Ascending aorta (tissue), 2 donors: ENCODE measurements at regions not wholly inside any gene's neighbourhood (a gene's known extent, or its start where the extent isn't known, plus 50 kb on each side); places are given as distances from the start of the nearest gene placed in this dataset.

Experiments used
- DNase-seq, 2 donors: peaks; one replicate each; pipeline ENCODE4 v3.0.0-alpha.2; 2019; ENCODE audit warnings: low spot score in 2 of 2
- H3K27ac ChIP-seq, 2 donors: fragments of 200-600 bp; sonication (generic); one replicate each; pipeline ENCODE4 v1.5.1; 2016 to 2017; ENCODE audit warnings: mild to moderate bottlenecking in 1 of 2
- H3K27me3 ChIP-seq: fragments of 200-600 bp; sonication (generic); one replicate; pipeline ENCODE4 v1.5.1; 2017
- H3K36me3 ChIP-seq, 2 donors: fragments of 200-600 bp; sonication (generic); one replicate each; pipeline ENCODE4 v1.5.1; 2016
- H3K4me1 ChIP-seq, 2 donors: fragments of 200-600 bp; sonication (generic); one replicate each; pipeline ENCODE4 v1.5.1; 2016 to 2017; ENCODE audit warnings: mild to moderate bottlenecking in 1 of 2
- H3K4me3 ChIP-seq, 2 donors: fragments of 200-600 bp; sonication (generic); one replicate each; pipeline ENCODE4 v1.5.1; 2016 to 2017; ENCODE audit warnings: mild to moderate bottlenecking in 1 of 2
- H3K9me3 ChIP-seq, 2 donors: fragments of 200-600 bp; sonication (generic); one replicate each; pipeline ENCODE4 v1.5.1; 2016
- CTCF ChIP-seq, 3 experiments: fragments of 200-600 bp in 2 of 3; fragments of 450-650 bp in 1 of 3; sonication (generic) in 2 of 3; IDR thresholded peaks; one replicate each; pipeline ENCODE4 v1.5.1; 2016 to 2019; ENCODE audit warnings: antibody characterized with exemption in 3 of 3, mild to moderate bottlenecking in 1 of 3, moderate library complexity in 1 of 3
- intact Hi-C: fragments of 100-400 bp; cut with DNase I; formaldehyde crosslinking; loops from one replicate; pipeline ENCODE4 v1.15.1; 2023

GRCh38 chr2:83933749-83934148 lies 525.3 kb downstream of the SUCLG1 start:
- intact Hi-C loops = no loop called here
- no peaks in the 10 kb centered on the region for H3K36me3 ChIP-seq
- DNase-seq = no peak

GRCh38 chr2:83923531-83923930 lies 535.5 kb downstream of the SUCLG1 start:
- Histone ChIP-seq H3K27ac (no peak overlapping the region), H3K4me1 (no peaks in the 10 kb centered on the region), H3K36me3 (no peaks in the 10 kb centered on the region), H3K27me3 (no peaks in the 10 kb centered on the region), H3K9me3 (no peaks in the 10 kb centered on the region), H3K4me3 (no peak overlapping the region)
- no peak for TF ChIP-seq CTCF (IDR thresholded peaks at IDR 0.05)
- no peak for DNase-seq
- intact Hi-C loops = no loop called here

More at GRCh38 chr2:83933749-83934148, 525.3 kb downstream of the SUCLG1 start:
- H3K4me1 ChIP-seq = no peaks in the 10 kb centered on the region
- no peak for TF ChIP-seq CTCF (IDR thresholded peaks at IDR 0.05)
- H3K9me3 ChIP-seq = no peaks in the 10 kb centered on the region
- H3K4me3 ChIP-seq = no peak overlapping the region
- no peak overlapping the region for H3K27ac ChIP-seq
- H3K27me3 ChIP-seq = no peaks in the 10 kb centered on the region

GRCh38 chr2:83916559-83916958 lies 542.5 kb downstream of the SUCLG1 start:
- no peak overlapping the region for H3K27ac ChIP-seq
- no peak for TF ChIP-seq CTCF (IDR thresholded peaks at IDR 0.05)
- no peak for DNase-seq
- intact Hi-C loops = no loop called here
- no peaks in the 10 kb centered on the region for H3K27me3 ChIP-seq
- no peaks in the 10 kb centered on the region for H3K4me1 ChIP-seq
- H3K36me3 ChIP-seq = no peaks in the 10 kb centered on the region
- no peaks in the 10 kb centered on the region for H3K9me3 ChIP-seq
- H3K4me3 ChIP-seq = no peak overlapping the region

GRCh38 chr2:83915381-83915780 lies 543.7 kb downstream of the SUCLG1 start:
- Histone ChIP-seq H3K27me3 (no peaks in the 10 kb centered on the region), H3K4me3 (no peak overlapping the region), H3K4me1 (no peaks in the 10 kb centered on the region), H3K36me3 (no peaks in the 10 kb centered on the region), H3K27ac (no peak overlapping the region), H3K9me3 (no peaks in the 10 kb centered on the region)
- no peak for TF ChIP-seq CTCF (IDR thresholded peaks at IDR 0.05)
- intact Hi-C loops = no loop called here
- no peak for DNase-seq

GRCh38 chr2:83908750-83909149 lies 550.3 kb downstream of the SUCLG1 start:
- intact Hi-C loops = no loop called here
- Histone ChIP-seq H3K36me3 (no peaks in the 10 kb centered on the region), H3K4me1 (no peaks in the 10 kb centered on the region), H3K27ac (no peak overlapping the region), H3K9me3 (peaks cover 0 to 3% of the 10 kb centered on the region in 2 donors), H3K27me3 (no peaks in the 10 kb centered on the region), H3K4me3 (no peak overlapping the region)
- no peak for DNase-seq
- TF ChIP-seq CTCF (IDR thresholded peaks at IDR 0.05) = no peak

- Histone ChIP-seq H3K9me3 (no peaks in the 10 kb centered on the region), H3K27ac (no peak overlapping the region), H3K27me3 (no peaks in the 10 kb centered on the region), H3K4me3 (no peak overlapping the region), H3K4me1 (no peaks in the 10 kb centered on the region), H3K36me3 (no peaks in the 10 kb centered on the region)
- no peak for DNase-seq
- no peak for TF ChIP-seq CTCF (IDR thresholded peaks at IDR 0.05)
- intact Hi-C loops = no loop called here
Observed at GRCh38 chr2:83901317-83901716, 557.8 kb downstream of the SUCLG1 start.
